ENCODE measurements at regions not wholly inside any gene's neighbourhood (a gene's known extent, or its start where the extent isn't known, plus 50 kb on each side); places are given as distances from the start of the nearest gene placed in this dataset.

DNA sequence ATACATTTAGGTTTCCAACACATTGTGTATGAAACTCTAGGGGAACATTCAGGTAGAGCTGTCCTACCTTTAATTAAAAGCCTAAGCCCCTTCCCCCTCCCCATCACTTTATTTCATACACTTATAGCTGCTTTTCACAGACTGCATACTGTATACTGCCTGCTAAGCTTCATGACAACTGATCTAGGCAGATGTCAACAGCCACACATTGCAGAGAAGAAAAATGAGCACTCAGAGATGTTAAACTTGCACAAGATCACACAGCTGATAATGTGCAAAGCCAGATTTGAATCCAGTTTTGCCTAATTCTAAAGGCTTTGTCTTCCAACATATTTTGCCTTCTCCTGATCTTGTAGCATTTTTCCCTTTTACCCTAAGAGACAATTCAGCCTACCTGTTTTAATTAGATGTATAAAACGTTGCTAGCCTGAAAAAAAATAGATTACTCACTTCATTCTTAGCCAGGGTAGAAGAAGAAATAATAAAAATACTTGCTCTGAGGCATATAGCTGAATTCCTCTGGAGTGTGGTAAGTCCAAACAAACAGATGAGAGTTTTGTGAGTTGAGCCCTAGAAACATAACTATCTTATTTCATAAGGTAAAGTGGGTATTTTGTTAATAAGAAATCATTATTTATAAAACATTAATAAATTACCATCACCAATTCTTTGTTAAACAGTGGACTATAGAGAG lies 56.9 kb upstream of the CAST start:
- in situ Hi-C loops (cut with MboI; ENCODE audit: low pct_unique_long_range_greater_than_20kb in 2 of 9, low sequenced_read_pairs in 9 of 9, unreplicated experiment in 9 of 9): loop anchor here in 5 of 9 experiments (10.0 to 25.0 kb wide), 4 partner anchors 132 to 743 kb away; no protein-coding TSS in a partner anchor
- H3K4me3 ChIP-seq: no peak overlapping the region
- H3K27ac ChIP-seq: no peak overlapping the region
- 0 to 50% (median 27%) methylated on average over 1 of the region's 1 CpG; no CpG with 5 or more reads in 2 of the 10 experiments for WGBS, 10 experiments
- peaks cover 0 to 7% of the 10 kb centered on the region in 2 donors for H3K4me1 ChIP-seq (replicated peaks in 1 of 2)
- no peak for ATAC-seq (replicated peaks in 6 of 8)

DNA sequence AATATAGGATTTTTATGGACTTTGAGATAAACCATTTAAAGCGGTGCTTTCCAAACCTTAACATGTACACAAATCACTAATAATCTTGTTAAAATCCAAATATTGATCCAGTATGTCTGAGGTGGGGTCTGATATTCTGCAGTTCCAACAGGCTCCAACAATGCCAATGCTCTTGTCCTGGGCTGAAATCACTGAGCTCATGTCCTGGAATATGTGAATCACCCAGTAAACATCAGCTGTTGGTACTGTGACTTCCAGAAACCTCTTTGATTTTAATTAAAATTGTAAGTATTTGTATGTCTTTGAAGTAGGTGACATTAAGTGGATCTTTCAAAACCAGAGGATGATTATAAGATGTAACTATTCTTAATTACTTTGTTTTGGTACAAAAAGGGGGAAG lies 52.8 kb upstream of the CAST start:
- WGBS, 10 experiments: 0 to 100% (median 56%) methylated on average over 1 of the region's 1 CpG

DNA sequence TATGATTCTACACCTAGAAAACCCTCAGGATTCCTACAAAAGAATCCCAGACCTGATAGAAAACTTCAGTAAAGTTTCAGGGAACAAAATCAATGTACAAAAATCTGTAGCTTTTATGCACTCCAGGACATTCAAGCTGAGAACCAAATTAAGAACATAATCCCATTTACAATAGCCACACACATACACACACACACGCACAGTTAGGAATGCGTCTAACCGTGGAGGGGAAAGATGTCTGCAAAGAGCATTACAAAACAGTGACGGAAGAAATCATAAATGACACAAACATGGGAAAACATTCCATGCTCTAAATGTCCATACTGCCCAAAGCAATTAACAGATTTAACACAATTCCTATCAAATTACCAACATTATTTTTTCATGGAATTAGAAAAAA lies 51.4 kb upstream of the CAST start:
- in situ Hi-C loops (cut with MboI; ENCODE audit: low pct_unique_long_range_greater_than_20kb in 2 of 9, low sequenced_read_pairs in 9 of 9, unreplicated experiment in 9 of 9): loop anchor here in 3 of 9 experiments (10.0 to 25.0 kb wide), 4 partner anchors 74 to 748 kb away; no protein-coding TSS in a partner anchor
- Histone ChIP-seq H3K27ac (no peak overlapping the region), H3K4me3 (no peak overlapping the region), H3K4me1 (replicated peaks in 1 of 2) (peaks cover 3 to 6% of the 10 kb centered on the region in 2 donors)
- no peak for ATAC-seq (replicated peaks in 6 of 8)
- 48 to 100% (median 92%) methylated on average over 2 to 4 of the region's 4 CpGs; no CpG with 5 or more reads in 1 of the 10 experiments for WGBS, 10 experiments

More for the DNA sequence above, 52.8 kb upstream of the CAST start:
- in situ Hi-C loops (cut with MboI; ENCODE audit: low pct_unique_long_range_greater_than_20kb in 2 of 9, low sequenced_read_pairs in 9 of 9, unreplicated experiment in 9 of 9): loop anchor here in 5 of 9 experiments (10.0 to 25.0 kb wide), 4 partner anchors 128 to 747 kb away; no protein-coding TSS in a partner anchor
- Histone ChIP-seq H3K4me1 (replicated peaks in 1 of 2) (peaks cover 3 to 6% of the 10 kb centered on the region in 2 donors), H3K27ac (no peak overlapping the region), H3K4me3 (no peak overlapping the region)
- peak in 1 of 8 experiments; percentile 32 for ATAC-seq (replicated peaks in 6 of 8)

DNA sequence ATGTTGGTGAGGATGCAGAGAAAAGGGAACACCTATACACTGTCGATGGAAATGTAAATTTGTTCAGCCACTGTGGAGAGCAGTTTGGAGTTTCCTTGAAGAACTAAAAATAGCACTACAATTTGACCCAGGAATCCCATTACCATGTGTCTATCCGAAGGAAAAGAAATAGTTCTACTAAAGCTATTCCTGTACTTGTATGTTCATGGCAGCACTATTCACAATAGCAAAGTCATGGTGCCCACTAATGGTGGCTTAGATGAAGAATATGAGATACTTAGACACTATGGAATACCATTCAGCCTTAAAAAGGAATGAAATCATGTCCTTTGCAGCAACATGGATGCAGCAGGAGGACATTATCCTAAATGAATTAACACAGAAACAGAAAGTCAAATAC lies 50.2 kb upstream of the CAST start:
- in situ Hi-C loops (cut with MboI; ENCODE audit: low pct_unique_long_range_greater_than_20kb in 2 of 9, low sequenced_read_pairs in 9 of 9, unreplicated experiment in 9 of 9): loop anchor here in 3 of 9 experiments (10.0 to 25.0 kb wide), 4 partner anchors 73 to 750 kb away; no protein-coding TSS in a partner anchor
- 32 to 80% (median 48%) methylated on average over 1 to 2 of the region's 2 CpGs; no CpG with 5 or more reads in 1 of the 10 experiments for WGBS, 10 experiments
- no peak for ATAC-seq (replicated peaks in 6 of 8)

More for the DNA sequence above, 50.2 kb upstream of the CAST start:
- Histone ChIP-seq H3K4me1 (replicated peaks in 1 of 2) (peaks cover 3 to 6% of the 10 kb centered on the region in 2 donors), H3K4me3 (no peak overlapping the region), H3K27ac (no peak overlapping the region)
